ENCODE measurements at regions not wholly inside any gene's neighbourhood (a gene's known extent, or its start where the extent isn't known, plus 50 kb on each side); places are given as distances from the start of the nearest gene placed in this dataset.

GRCh38 chr3:68033867-68034266 is 379.5 kb upstream of the SUCLG2 start:
- DNase-seq: no peak

- no peak for DNase-seq
Observed at GRCh38 chr3:68032209-68032608, 377.8 kb upstream of the SUCLG2 start.

DNA sequence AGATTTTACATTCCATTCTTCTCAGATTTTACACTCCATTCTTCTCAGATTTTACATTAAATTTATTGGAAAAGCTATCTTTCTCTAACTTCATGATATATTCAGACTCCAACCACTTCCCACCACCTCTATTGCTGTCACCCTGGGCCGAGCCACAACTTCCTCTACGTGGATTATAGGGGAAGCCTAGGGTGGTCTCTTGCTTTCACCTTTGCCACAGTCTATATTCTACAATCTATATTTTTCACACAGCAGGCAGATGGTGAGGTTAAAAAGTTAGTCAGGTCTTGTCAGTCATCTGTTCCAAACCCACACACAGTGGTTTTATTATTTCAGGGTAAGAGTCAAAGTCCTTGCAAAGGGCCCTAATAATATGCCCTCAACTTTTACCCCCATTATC is 370.8 kb upstream of the SUCLG2 start:
- DNase-seq: no peak

GRCh38 chr3:68019876-68020275 is 365.5 kb upstream of the SUCLG2 start:
- DNase-seq: no peak

DNA sequence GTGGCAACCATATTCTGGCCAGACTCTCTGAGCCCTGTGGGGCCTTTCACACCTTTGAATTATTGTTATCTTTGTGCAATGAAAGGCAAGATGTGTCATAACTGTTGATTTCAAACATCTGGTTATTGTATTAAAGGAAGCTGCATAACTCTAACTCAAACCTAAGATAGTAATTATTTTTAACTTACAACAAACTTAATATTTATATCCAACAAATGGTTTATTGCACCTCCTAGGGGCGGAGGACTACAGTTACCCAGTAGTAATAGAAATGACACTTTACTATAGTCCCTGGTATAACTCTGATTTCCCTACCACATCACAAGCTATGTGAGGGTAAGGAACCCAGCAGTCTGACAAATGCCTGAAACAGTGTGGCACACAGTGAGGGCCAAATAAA is 363.9 kb upstream of the SUCLG2 start:
- DNase-seq: no peak

- DNase-seq: no peak
Observed at GRCh38 chr3:68017069-68017468, 362.7 kb upstream of the SUCLG2 start.

- DNase-seq: no peak
Observed at GRCh38 chr3:68009900-68010299, 355.5 kb upstream of the SUCLG2 start.

DNA sequence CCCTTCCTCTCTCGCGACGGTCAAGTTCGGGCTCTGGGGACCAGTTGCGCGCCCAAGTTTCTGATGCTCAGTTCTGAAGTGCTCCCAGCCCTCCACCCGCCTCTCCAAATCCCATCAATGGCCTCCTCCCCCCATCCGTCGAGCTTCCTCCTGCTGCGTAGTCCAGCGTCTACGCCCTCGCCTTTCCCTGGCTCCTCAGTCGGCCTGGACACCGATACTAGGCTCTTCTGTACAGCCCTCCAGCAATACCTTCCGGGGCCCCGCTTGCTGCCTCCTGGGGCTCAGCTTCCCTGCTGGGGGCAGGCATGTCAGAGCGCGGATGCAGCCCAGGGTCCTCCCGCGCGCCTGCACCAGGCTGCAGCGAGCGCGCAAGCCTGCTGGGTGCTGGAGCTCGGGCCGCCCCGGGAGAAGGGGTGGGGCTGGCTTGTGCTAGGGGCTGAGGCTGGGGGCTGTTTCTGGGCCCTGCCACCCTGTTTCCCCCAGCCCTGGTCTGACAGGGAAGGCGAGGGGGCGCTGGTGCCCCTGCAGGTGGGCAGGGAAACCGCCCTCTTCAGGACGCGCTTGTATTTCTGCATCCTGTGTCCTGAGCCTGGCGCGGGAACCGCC is 353.3 kb upstream of the SUCLG2 start:
- DNase-seq: peak; percentile 15

DNA sequence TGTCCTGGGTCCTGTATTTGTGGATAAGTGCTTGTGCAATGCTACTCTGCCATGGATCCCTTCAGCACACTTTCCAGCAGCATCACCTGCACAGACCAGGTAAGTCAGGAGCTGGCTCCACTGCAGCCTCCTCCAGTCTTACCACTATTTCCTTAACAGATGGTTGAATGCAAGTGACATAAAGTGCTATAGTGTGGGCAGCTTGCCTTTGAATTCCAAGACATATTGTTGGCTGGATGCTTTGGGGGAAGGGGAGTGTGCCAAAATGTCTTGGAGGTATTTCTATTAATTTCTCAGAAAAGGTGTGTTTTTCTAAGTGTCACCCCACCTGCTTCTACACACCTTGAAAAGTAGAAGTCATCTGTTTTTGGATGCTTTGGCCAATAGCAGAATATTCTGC is 352.2 kb upstream of the SUCLG2 start:
- no peak for DNase-seq

- DNase-seq: no peak
Observed at GRCh38 chr3:68004091-68004490, 349.7 kb upstream of the SUCLG2 start.

- DNase-seq: no peak
Observed at GRCh38 chr3:67998281-67998680, 343.9 kb upstream of the SUCLG2 start.

DNA sequence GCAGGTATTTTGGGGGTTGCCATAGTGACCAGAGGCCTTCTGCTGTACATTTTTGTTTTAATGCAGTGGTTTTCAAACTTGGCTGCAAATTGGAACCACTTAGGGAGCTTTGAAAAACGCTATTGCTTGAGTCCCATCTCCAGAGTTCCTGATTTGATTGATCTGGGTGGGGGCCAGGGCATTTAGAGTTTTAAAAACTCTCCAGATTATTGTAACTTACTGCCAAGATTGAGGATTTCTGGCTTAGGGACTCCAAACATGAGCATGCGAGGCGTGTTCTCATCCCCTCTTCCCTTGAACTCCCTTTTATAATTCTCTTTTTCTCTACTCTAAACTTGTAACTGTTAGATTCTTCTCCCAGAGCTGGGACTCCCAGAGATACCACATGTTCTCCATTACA is 340.8 kb upstream of the SUCLG2 start:
- DNase-seq: no peak

DNA sequence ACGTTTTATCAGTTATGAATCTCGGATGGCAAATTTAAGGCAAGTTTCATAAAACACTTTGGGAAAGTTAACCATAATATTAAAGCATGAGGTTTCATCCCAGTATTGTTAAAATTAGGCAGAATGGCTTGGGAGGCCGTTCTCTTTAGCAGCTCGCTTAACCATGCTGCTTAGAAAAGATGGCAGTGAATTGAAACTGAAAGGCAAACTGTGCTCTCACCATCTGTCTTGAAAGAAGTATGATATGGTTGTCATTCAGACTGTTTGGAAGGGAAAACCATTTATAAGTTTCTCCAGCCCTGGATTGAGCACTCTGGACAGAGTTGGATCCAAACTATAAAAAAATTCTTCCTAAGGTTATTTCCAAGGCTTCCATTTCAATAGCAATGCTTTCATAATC is 332.3 kb upstream of the SUCLG2 start:
- no peak for DNase-seq

DNA sequence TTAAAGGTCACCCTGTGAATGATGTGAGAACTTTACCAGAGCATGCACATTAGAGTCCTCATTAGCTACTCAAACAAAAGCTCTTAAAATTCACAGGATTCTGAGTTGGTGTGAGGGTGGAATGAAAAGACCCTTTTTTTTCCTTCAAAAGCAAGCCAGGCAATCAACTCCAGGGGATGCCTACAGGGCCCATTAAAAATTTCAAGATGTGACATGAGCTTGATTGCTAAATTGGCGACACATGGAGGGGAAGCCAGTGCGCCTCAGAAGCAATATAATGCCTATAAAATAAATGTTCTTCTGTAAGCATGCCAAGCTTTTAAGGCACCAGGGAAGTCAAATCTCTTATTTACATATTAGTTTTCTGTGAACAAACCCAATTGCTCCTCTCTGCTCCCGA is 328.8 kb upstream of the SUCLG2 start:
- no peak for DNase-seq

DNA sequence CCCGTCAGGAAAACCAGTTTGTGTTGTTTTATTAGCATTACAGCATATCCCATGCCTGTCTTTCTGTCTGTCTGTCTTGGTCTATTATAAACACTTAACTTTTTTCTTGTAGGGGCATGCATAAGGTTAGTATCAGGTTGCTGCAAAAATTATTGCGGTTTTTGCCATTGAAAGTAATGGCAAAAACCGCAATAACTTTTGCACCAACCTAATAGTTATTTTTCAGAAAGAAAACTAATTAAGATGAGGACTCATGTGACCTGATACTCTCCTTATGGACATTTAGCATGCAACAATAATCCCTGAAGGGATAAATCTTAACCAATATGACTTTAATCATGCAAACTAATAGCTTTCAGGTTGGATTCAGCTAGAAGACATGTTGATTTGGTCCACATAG is 326.7 kb upstream of the SUCLG2 start:
- DNase-seq: no peak

GRCh38 chr3:67979342-67979741 is 324.9 kb upstream of the SUCLG2 start:
- DNase-seq: no peak

- no peak for DNase-seq
Observed at GRCh38 chr3:67977762-67978161, 323.4 kb upstream of the SUCLG2 start.

- no peak for DNase-seq
Observed at GRCh38 chr3:67976663-67977062, 322.3 kb upstream of the SUCLG2 start.

DNA sequence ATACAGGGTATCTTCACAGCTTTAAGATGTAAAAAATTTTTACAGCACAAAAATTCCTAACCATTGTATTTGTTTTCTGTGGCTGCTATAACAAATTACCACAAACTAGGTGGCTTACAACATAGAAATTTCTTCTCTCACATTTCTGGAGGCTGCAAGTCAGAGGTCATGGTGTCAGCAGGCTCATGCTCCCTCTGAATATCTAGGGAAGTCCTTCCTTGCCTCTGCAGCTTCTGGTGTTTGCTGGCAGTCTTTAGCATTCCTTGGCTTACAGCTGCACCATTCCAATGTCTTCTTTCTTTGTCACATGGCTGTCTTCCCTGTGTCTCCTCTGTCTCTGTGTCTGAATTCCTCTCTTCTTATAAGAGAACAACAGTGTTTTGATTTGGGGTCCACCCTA is 310.2 kb upstream of the SUCLG2 start:
- DNase-seq: no peak

DNA sequence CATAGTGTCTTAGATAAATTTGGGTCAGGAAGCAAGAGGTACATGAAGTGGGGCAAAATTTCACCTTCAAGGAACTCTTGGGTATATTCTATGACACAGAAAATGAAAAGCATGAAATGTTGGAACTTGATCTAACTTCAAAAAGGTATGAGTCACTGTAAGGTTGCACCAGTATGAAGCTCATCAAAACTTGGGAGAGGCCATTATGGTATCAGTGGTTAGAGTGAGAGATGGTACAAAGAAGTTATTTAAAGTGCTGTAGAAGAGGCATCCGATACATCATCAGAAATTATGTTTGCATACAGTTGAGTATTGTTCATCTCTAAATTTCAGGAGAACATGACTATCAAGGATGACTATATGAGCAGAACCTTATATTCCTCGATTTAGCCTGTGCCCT is 302.9 kb upstream of the SUCLG2 start:
- no peak for DNase-seq

DNA sequence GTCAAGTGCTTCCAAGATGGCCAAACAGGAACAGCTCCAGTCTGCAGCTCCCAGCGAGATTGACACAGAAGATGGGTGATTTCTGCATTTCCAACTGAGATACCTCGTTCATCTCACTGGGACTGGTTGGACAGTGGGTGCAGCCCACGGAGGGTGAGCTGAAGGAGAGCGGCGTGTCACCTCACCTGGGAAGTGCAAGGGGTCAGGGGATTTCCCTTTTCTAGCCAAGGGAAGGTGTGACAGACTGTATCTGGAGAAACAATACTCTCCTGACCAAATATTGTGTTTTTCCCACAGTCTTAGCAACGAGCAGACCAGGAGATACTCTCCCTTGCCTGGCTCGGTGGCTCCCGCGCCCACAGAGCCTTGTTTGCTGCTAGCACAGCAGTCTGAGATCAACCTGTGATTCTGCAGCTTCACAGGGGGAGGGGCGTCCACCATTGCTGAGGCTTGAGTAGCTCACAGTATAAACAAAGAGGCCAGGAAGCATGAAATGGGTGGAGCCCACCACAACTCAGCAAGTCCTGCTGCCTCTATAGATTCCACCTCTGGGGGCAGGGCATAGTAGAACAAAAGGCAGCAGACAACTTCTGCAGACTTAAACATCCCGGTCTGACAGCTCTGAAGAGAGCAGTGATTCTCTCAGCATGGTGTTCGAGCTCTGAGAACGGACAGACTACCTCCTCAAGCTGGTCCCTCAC is 293.5 kb upstream of the SUCLG2 start:
- DNase-seq: peak; percentile 22

DNA sequence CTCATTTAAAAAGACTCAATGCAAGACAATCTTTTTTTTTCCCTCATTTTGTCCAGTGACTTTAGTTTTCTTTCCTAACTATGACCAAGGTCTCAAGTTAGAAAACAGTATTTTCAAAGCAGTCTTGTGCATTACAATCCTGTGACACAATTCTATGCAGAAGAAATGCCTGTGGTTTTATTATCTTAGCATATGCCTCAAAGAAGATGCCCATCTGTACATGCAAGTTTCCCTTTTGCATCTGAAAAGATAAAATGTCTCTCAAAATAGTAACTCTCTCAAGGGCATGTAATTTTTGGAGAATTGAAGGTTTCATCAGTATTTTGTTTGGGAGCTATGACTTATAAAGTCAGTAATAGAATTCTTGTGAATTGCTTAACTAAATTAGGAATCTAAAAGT is 292.0 kb upstream of the SUCLG2 start:
- no peak for DNase-seq

DNA sequence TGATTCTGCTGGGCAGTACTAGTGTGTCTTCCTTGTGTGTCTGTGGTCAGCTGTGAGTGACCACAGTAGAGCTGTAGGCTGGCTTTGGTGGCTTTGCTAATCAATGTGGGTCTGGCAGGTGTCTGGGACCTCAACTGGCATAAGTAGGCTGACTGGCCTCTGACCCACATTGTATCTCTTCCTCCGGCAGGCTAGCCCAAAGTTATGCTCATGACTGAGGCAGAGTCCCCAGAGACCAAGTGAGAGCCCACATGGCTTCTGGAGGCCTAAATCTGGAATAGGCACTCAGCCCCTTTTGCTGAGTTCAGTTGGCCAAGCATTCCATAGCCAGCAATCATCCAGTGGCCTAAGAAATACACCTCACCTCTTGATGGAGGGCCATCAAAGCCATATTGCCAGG is 289.1 kb upstream of the SUCLG2 start:
- no peak for DNase-seq

DNA sequence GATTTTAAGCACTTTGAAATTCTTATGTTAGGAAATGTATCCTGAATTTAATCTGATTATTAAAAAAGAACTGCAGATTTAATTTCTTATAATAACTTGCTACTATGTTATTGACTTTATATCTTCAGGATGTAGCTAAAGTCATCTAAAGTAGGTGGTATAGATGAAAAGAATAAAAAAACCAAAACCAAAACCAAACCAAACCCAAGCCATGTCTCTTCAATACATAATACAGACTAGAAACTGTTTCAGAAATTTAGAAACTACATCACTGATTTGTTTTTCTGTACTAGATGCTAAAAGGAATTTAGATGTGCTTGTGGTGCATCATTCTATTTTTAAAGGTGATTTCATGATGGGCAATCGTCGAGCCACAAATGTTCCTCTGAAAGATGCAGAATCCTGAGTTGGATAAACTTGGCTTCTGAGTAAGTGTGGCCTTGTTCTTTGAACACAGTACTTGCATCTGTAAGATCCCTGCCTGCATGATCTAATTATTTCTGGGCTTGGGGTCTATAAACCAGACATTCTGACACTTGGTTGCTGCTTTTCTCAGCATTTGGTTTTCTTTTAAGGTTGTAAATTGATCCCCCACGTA is 287.1 kb upstream of the SUCLG2 start:
- DNase-seq: no peak

All from NCI-H510A (cell line).